ENCODE measurements at regions not wholly inside any gene's neighbourhood (a gene's known extent, or its start where the extent isn't known, plus 50 kb on each side); places are given as distances from the start of the nearest gene placed in this dataset.
A peak's percentile ranks its signal among the peaks of the same experiment; 100 is the strongest.
"Not testable (repeated sequence)": the region's sequence is repeated elsewhere in the genome, so short reads cannot be mapped to it uniquely, and the experiment has no call there.

DNA sequence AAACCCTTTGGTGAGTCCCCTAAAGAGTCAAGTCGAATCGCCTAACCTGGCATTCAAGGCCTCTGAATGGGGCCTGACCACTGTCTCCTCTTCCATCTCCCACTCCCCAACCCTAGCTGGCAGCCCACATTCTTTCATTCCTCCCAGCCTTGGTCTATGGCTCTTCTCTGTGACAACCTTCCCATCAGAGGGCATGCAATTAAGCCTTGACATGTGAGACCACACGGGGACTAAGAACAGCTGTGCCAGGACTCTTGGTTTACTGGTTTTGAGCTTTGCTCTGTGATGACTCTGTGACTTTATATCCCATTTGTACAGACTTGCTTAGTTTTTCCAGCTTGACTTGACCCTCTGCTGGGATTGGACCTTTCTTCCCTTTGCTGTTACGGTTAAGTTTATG lies 116.6 kb downstream of the BUB3 start:
- DNase-seq, result no peak

DNA sequence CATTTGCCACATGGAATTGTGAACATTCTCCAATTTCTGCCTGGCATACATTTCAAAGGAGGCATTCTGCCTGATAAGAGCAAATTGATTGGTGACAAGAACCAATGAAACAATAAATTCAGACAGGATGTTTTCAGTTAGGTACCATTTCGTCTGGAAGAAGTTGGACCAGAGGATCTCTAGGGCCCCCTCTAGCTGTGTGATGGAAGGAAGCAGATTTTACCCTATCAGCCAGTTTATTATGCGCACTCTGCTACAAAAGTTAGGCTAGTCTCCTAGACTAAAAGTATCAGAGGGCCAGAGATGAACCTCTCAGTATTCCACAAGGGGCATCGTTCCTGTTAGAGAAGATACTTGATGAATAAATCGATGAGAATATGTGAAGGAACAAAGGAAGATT lies 118.0 kb downstream of the BUB3 start:
- DNase-seq, result no peak

DNA sequence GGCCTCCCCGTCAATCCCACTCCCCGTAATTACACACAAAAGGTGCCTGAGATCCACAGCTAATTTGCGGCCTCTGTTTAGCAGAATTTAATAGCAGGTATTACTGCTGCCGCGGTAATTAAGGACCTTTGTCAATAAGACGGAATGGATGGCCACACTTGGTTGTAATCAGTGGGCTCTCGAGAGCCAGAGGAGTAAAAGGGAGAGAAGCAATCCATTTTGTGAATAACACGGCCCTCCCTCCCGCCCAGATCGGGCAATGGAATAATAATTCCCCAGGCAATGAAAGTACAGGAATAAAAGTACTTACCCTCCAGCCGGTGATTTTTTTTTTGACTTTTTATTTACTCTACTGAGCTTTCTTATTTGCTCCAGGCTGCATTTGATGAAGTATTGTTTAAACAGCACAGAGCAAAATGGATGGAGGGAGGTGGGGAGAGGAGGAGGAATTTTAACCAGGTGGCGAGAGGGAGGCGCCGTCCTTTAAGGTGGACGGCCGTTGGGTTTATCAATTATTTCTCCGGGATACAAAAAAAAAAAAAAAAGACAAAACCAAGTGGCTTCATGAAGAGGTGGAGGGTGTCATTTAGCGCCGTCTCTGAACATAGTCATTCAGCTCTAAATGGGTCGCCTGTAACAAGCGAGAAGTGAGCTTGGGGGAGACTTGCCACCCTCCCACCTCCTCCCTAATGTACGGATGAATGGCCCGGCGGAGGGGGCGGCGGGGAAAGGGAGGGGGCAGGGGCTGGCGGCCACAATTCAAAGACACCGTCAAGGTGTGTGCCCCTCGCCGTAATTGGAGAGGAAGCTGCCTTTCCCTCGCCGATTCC lies 120.3 kb downstream of the BUB3 start:
- no peak for DNase-seq

DNA sequence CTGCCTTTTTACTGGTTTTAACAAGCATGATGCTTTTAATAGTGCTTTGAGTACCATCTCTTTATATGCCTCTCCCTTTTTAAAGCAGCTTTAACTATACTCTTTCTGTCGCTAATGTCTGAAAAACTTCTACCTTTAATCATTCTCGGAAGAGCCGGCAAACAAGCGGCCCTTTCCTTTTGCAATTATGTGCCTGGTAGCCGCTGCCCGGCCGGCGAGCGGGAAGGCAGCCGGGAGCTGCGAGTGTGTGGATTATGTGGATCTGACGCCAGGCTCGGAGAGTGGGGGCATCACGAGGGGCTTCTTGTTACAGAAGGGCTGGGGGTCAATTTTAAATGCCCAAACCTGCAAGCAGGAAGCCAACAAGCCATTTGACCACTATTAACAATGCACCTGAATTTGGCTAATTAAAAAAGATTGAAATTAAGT lies 120.9 kb downstream of the BUB3 start:
- DNase-seq, result no peak

DNA sequence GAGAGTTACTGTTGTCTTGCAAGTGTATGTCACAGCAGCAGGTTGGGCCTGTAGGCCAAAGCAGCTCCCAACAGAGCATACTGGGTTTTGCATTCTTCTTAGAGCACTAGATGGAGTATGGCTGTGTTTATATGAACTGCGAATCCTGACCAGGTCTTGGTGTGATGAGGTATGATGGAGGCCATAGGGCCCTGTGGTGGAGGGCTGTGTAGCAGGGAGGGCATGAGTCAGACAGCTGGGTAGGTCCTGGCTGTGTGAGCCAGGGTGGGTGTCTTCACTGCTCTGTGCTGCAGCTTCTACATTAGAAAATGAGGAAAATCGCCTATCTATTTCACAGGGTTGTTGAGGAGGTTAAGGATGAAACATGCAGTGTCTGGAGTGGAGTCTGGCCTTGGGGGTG lies 124.2 kb downstream of the BUB3 start:
- no peak for DNase-seq

DNA sequence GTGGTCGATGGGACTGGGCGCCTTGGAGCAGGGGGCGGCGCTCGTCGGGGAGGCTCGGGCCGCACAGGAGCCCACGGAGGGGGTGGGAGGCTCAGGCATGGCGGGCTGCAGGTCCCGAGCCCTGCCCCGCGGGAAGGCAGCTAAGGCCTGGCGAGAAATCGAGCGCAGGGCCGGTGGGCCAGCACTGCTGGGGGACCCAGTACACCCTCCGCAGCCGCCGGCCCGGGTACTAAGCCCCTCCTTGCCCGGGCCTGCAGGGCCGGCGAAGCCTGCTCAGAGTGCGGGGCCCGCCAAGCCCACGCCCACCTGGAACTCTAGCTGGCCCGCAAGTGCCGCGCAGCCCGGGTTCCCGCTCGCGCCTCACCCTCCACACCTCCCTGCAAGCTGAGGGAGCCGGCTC lies 129.2 kb downstream of the BUB3 start:
- not testable (repeated sequence) for DNase-seq

DNA sequence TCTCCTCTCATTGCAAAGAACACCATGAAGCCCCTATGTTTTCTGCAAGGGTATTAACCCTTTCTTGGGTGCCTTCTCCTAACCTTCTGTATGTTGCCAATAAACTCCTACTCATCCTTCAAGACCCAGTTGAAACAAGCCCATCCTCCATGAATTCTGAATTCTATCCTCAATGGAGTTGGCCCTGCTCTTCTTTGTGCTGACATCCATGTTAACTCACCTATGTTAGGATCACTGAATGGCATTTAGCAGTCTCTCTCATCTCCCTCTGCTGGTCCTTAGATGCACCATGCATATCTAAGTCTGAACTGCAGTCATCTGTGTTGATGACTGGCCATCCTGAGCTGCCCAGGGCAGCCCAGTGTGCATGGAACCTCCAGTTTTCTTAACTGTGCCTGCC lies 129.8 kb downstream of the BUB3 start:
- no peak for DNase-seq

DNA sequence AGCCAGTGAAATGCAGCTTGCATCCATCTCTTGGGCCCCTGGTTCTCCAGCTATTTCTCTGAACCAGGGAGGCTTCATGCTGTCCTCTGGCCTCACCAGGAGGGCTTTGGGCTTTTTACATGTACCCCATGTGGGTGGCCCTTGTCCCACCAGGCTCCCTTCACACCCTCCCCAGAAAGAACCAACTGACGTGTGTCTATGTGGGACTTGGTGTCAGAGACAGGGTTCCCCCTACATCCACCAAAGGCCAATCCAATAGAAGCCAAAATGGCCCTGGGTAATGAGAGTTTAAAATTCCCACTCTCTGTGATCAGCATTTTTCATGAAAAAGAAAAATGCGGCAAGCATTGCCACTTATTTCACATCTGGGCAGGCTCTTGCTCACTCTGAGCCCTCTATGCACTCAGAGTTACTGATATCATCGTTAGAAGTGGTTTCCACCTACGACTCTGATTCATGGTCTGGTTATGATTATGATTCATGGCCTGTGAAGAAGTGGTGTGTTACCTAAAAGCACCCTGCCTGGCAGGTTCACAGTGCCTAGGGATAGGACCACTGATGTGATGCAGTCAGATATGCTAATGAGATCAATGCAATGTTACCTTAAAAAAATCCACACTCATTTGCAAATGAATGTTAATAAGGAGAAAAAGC lies 133.5 kb downstream of the BUB3 start:
- peak; percentile 33 for DNase-seq

DNA sequence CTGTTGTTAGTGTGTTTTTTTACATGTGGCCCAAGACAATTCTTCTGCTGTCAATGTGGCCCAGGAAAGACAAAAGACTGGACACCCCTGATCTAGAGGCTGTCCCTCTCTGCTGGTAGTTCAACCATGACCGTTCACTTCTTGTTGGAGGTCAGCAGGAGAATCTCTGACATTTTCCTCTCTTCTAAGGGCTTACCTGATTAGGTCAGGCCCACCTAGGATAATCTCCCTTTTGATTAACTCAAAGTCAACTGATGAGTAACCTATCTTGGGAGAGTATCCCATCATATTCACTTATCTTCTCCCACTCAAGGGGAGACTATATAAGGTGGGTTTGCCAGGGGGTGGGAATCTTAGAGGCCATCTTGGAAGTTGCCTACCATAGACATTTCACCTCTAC lies 135.2 kb downstream of the BUB3 start:
- no peak for DNase-seq

DNA sequence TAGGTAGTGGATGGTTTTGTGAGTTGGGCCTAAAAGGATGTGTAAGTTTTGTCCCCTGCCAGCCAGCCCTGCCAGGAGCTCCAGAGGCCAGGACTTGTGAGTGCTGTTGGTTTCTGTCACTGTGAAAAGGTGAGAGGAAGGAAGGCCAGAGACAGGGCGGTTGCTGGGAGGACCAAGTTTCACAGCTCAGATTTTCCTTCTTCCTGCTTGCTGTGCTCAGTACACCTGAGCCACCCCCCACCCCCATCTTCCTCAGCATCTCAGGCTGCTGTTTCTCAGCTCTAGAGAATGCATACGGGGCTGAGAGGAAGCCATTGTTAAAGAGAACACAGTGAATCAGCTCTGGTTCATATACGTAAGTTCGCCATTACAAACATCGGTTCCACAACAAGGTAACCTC lies 139.9 kb downstream of the BUB3 start:
- DNase-seq, result no peak

DNA sequence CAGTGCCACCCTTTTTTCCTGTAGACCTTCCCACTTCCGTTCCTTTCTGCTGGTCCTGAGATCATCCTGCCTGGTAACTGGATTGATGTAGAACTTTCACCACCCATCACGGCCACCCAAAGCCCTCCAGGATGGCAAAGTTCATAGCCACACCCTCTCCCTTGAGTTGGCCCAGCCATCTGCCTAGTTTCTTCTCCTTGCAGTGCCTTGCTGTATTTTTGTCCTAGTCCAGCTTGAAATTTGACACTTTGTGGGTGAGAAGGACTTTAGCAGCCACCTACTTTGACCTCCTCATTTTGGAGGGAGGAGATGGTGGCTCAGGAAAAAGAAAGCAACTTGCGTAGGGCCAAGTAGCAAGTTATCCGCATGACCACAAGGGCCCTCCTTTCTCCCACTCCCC lies 140.7 kb downstream of the BUB3 start:
- no peak for DNase-seq

DNA sequence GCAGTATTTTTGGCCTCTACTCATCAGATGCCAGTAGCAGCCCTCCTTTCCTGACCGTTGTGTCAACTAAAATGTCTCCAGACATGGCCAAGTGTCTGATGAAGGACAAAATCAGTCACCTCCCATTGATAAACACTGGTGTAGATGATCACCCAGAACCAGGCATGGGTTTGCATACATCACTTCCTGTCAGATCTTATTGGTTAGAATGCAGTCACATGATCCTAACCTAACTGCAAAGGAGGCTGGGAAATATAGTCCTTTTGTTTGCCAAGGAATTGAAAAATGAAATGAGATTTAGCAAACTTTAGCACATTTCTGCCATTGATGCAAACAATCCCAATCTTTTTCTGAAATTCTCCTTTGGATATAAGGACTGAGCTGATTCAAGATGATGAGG lies 141.4 kb downstream of the BUB3 start:
- DNase-seq, result no peak

DNA sequence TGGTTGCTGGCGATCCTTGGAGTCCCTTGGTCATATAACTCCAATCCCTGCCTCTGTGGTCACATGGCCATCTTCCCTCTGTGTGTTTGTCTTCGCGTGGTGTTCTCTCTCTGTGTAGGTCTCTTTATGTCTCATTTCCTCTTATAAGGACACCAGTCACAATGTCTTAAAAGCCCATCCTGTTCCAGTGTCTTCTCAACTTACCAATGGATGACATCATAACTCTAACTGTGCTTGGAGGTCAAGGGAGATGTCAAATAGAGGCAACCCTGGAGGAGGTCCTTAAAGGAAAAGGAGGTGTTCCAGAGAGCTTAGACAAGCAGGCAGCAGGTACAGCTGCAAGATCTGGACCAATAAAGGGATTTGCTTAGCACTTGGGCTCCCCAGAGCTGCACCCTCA lies 143.0 kb downstream of the BUB3 start:
- no peak for DNase-seq

DNA sequence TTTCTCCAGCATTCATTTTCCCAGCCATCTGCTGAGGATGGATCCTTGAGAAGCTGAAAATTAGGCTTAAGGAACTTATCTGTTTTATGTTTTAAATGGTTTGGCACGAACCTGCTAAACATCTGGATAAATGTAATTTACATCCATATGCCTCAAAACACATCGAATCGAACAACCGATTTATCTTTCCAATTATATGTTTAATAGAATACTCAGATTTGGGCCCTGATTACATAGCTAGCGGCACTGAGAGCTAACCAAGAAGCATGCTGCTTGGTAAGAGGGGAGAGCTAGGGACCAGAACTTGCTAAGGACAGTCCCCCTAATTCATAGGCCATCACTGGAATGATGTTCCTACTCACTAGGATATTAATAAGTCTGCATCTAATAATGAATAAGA lies 144.4 kb downstream of the BUB3 start:
- DNase-seq, result no peak

DNA sequence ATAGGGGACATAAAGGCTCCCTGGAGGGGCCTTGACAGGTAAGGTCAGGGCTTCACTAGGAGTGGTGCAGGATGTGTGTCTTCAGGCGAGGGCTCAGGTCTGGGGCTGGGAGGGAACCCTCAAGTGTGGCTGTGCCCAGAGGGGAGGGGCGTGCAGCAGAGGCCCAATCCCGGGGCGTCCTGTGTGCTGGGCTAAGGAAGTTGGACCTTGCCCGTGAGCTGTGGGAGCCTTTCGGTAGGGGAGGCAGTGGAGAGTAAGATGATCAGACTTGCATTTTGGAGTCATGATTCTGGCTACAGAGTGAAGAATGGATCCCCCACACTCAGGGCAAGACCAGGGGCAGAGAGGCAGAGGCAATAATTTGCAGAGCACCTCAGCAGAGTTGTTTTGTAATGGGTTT lies 145.4 kb downstream of the BUB3 start:
- DNase-seq, result no peak

DNA sequence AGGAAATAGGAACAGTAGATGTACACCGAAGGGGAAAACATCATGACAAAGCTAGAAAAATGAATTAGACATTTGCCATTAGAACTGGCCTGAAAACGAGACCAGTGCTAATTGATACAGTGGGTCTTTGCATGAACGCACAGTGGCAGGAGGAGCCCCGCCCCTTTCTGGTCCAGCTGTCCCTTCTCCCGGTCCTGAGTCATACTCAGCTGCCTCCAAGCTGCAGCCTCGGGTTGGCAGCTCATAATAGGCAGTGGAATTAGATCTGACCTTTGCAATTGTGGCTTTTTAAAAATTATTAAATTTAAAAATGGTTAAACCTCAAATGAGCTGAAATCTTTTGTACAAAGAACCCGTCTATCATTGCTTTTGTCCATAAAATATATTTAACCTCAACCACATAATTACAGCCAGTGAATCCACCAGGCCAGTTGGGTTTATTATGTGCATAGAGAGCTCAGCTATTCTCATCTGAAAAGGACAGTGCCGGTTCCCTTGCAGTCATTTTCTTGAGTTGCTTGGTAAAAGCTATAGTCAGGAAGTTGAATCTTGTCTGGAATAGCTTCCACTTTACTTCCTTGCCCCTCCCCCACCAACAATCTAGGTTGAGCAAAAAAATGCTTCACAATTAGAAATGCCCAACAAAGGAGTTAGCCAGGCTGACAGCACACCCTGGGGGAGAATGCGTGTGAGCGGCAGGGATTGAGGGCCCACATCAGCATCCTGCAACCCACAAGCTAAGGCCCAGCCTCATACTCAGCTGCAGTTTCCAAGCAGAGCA lies 147.1 kb downstream of the BUB3 start:
- DNase-seq, result no peak

DNA sequence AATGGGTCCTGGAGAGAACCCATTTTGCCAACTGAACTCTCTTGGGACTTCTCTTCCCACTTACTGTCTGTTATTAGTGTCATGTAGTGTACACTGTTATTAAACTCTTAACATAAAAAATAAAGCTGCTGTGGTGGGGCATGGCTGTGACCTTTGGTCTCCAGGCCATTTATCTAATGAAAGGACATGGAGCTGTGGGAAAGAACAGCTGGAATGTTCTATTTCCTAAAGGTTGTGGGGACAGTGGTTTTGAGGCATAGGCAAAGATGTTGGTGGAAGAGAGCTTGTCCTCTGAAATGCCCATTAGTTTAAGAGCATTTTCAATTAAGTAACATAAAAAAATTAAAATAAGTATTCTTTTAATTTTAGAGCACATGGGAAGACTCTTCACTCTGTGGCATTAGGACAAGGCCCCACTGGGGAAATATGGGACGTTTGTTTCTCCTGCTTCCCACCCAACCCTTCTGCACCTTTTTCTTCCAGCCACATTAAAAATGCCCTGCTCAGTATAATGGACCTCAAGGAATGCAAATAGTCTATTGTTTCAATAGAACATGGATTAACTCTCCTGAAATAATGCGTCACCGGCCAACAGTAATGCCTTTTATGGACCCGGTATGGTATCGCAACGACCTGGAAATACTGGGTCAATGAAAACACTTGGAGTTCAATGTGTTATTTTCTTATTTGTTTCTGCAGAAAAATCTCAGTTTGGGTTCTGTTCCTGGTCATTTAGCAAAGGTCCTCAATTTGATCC lies 149.6 kb downstream of the BUB3 start:
- no peak for DNase-seq

DNA sequence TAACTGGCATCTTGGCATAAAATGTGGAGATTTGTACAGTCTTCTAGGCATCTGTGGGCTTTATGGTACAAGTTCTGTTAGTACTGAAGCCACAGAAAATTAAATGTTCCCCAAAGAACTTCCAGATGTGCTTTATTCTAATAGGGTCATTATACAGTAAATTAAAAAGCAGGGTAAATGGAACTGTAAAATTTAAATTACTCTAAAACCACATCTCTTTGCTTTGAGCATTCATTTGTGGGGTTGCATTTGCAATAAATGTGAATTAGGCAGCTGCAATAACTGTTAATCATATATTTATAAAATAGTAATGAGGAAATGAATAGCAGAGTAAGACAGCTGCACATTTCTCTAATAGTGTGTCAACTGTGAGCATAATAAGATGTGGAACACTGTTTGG lies 151.5 kb downstream of the BUB3 start:
- DNase-seq, result no peak

DNA sequence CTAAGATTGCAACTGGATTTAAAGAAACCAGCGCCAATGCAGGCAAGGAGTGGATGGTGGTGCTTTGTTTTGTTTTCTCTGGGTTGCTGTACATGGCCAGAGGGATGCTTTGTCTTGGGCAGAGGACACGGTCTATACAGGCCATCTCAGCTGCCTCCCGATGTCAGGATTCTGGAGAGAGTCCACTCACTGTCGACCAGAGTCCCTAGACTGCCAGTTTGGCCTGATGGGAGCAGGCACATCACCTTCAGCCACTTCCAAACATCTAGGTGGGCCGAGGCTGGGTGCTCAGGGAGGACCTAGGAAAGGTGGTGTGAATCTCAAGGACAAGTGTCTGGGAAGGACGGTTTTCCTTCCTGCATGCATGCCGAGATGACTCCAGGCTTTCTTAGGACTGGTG lies 152.1 kb downstream of the BUB3 start:
- no peak for DNase-seq

DNA sequence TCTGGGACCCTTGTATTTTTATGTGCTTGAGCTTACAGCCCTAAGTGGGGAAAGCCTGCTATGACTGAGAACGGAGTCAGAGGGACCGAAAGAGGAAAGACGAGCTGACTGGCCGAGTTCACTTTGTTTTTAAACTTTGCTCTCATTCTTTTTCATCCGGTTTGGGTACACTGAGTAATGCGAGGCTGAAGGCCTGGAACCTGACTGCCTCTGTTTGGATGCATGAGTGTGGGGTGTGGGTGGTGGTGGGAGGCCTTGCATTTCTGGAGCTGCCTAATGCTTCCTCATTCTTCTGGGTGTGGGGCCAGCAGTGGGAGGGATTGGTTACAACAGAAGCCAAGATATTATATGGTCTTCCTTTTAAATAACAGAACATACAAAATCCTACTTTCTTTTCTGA lies 155.5 kb downstream of the BUB3 start:
- no peak for DNase-seq

DNA sequence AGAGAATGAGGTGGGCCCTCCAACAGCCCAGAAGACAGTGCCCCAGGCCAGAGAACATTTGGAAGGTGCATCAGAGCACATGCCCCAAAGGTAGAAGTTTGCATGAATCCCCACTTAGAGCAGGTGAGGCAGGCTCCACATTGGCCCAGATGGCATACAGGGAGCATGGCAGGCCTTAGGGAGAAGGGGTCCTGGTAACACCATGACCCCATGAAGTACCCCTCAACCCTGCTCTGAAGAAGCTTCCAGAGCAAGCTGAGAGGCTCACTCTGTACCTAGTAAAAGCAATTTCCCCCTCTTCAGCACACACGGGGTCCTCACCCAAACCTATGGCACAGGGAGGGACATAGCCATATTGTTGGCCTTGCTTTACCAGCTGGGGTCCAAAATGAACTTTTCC lies 162.6 kb downstream of the BUB3 start:
- DNase-seq, result no peak

DNA sequence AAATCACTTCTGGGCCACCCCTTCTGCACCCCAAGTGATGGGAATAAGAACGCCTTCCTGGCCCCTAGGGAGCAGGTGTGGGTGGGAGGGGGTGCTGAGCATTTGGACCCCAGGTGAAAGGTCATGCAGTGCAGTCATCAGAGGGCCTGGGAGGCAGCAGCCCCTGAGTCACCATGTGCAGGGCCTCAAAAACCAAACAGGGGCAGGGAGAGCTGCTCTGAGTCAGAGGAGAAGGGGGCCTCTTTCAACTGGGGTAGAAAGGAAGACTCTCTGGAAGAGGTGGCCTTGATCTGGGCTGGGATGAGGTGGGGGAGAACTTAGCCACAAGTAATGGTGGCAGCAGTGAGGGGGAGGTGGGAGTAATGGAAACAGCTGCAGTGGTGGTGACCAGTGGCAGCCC lies 164.3 kb downstream of the BUB3 start:
- DNase-seq, result no peak

DNA sequence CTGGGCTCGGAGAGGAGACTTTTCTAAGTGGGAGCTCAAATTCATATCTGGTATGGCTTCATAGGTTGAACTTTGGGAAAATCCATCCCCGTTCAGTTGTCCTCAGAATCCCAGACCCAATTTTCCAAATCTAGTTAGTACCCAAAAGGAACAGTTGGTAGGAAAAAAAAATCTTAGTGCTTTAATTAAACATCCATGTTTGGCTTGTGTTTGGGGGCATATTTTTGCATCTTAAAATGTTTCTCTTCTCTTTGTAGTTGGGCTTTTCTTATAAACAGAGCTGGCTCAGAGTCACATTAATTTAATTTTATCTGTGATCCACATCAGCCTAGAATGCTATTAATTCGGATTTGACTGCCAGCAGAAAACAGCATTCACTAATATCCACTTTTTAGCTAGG lies 165.9 kb downstream of the BUB3 start:
- no peak for DNase-seq

All from activated CD4-positive, CD25-positive, alpha-beta regulatory T cell treated with anti-CD3 and anti-CD28 coated beads, Interleukin-2, amount 50 U/mL, for 72 hours (primary cell).